ENCODE measurements at regions not wholly inside any gene's neighbourhood (a gene's known extent, or its start where the extent isn't known, plus 50 kb on each side); places are given as distances from the start of the nearest gene placed in this dataset.

DNA sequence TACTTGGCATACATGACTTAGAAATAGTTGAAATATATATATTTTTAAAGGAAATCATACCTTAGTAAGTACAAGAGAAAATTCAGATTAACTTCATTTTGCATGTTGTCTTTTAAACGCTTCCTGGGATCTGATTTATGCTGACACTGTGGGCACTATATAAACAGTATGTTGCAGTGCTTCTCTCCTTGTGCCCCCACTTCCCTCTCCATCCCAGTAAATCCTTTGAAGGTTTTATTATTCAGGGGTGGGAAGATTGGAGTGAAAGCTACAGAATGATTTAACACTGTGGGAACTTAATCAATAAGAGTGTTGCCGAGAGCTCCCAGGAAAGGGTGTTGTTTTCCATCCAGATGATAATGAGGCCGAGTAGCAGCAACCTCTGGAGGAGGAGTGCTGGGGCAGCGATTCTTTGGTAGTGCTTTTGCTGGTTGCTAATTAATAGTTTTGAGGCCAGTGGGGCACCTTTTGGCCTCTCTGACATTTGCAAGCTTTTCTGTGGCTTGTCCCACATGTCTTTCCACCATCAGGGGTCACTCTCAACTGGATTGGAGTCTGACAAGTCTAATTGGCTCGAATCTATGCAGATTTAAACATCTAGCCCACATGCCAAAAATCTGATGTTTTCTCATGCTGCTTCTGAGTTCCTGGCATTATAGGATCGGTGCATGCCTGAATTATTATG is 183.0 kb upstream of the MMS22L start:
- Histone ChIP-seq H3K27ac (no peak overlapping the region), H3K9me3 (no peaks in the 10 kb centered on the region), H3K4me1 (no peaks in the 10 kb centered on the region), H3K27me3 (peaks cover 5% of the 10 kb centered on the region), H3K4me3 (no peak overlapping the region), H3K36me3 (no peaks in the 10 kb centered on the region)
- WGBS, 2 donors (ENCODE audit: low coverage in 1 of 2), result 18 to 30% methylated on average over 6 of the region's 6 CpGs
- ATAC-seq, result no peak
- no peak for TF ChIP-seq EP300 (IDR thresholded peaks at IDR 0.05)
- no peak for TF ChIP-seq POLR2A (IDR thresholded peaks at IDR 0.05)
- TF ChIP-seq, protein P1, sequence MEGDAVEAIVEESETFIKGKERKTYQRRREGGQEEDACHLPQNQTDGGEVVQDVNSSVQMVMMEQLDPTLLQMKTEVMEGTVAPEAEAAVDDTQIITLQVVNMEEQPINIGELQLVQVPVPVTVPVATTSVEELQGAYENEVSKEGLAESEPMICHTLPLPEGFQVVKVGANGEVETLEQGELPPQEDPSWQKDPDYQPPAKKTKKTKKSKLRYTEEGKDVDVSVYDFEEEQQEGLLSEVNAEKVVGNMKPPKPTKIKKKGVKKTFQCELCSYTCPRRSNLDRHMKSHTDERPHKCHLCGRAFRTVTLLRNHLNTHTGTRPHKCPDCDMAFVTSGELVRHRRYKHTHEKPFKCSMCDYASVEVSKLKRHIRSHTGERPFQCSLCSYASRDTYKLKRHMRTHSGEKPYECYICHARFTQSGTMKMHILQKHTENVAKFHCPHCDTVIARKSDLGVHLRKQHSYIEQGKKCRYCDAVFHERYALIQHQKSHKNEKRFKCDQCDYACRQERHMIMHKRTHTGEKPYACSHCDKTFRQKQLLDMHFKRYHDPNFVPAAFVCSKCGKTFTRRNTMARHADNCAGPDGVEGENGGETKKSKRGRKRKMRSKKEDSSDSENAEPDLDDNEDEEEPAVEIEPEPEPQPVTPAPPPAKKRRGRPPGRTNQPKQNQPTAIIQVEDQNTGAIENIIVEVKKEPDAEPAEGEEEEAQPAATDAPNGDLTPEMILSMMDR (IDR thresholded peaks at IDR 0.05), result no peak
- TF ChIP-seq POLR2AphosphoS5 (IDR thresholded peaks at IDR 0.05), result no peak

DNA sequence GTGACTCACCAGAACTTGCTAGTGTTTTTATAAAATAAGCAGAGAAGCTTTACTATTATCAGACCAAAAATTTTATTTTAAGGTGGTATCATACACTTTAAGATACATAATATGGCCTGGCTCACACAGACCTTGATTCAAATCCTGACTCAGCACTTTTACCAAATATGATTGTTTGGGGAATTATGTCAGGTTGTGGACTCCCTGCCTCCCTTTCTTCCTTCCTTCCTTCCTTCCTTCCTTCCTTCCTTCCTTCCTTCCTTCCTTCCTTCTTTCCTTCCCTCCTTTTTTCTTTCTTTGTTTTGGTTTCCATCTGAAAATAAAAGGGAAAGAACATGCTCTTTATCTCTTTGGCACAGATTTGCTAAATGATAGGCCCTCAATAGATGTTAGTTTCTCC is 186.0 kb upstream of the MMS22L start:
- Histone ChIP-seq H3K36me3 (no peaks in the 10 kb centered on the region), H3K27me3 (peaks cover 5% of the 10 kb centered on the region), H3K4me3 (no peak overlapping the region), H3K4me1 (no peaks in the 10 kb centered on the region), H3K27ac (no peak overlapping the region), H3K9me3 (no peaks in the 10 kb centered on the region)
- no peak for ATAC-seq
- TF ChIP-seq POLR2AphosphoS5 (IDR thresholded peaks at IDR 0.05) (no peak), EP300 (IDR thresholded peaks at IDR 0.05) (no peak), POLR2A (IDR thresholded peaks at IDR 0.05) (no peak)
- TF ChIP-seq, protein P1 (IDR thresholded peaks at IDR 0.05), result no peak

DNA sequence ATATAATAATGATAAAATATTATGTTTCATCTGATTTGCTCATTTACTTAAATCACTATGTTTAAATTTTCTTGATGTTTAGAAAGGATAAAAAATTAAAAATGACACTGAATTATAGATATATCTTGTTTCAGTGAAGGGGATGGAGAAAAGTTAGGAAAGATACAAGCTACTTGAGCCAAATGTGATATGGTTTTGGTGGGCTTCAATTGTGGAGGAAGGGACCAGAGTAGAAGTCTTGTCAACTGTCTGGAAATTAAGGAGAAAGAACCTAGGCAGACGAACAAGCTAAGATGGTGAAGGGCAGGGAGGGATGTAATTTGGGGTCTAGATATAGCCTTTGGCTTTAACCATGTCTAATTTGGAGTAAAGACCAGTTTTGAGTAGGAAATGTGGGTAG is 186.4 kb upstream of the MMS22L start:
- no peak overlapping the region for H3K4me3 ChIP-seq
- H3K27me3 ChIP-seq, result peaks cover 5% of the 10 kb centered on the region
- no peaks in the 10 kb centered on the region for H3K4me1 ChIP-seq
- H3K36me3 ChIP-seq, result no peaks in the 10 kb centered on the region
- no peak overlapping the region for H3K27ac ChIP-seq
- TF ChIP-seq EP300 (IDR thresholded peaks at IDR 0.05), result no peak
- no peak for TF ChIP-seq POLR2A (IDR thresholded peaks at IDR 0.05)
- no peak for TF ChIP-seq POLR2AphosphoS5 (IDR thresholded peaks at IDR 0.05)
- TF ChIP-seq, protein P1 (IDR thresholded peaks at IDR 0.05), result no peak
- H3K9me3 ChIP-seq, result no peaks in the 10 kb centered on the region
- 71 to 73% methylated on average over 1 of the region's 1 CpG for WGBS, 2 donors (ENCODE audit: low coverage in 1 of 2)
- no peak for ATAC-seq

DNA sequence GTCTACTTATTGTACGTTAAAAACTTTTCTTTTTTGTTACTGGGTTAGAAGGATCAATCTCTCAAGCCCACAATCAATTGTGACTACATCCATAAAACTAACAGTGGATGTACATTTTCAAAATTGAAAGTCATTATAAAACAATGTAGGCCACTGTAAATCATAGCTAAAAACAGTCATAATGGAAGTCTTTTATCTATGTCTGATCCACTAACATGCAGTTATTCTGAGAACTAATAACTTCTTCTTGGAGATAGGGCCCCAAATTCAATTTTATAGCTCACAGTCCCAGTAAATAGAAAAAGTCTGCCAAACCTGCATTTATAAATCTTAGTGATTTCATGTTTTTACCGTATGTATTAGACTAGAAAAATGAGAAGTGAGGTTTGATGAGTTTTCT is 187.3 kb upstream of the MMS22L start:
- Histone ChIP-seq H3K36me3 (no peaks in the 10 kb centered on the region), H3K27ac (no peak overlapping the region), H3K4me3 (no peak overlapping the region), H3K27me3 (peaks cover 5% of the 10 kb centered on the region), H3K4me1 (no peaks in the 10 kb centered on the region), H3K9me3 (no peaks in the 10 kb centered on the region)
- TF ChIP-seq POLR2A (IDR thresholded peaks at IDR 0.05) (no peak), EP300 (IDR thresholded peaks at IDR 0.05) (no peak), POLR2AphosphoS5 (IDR thresholded peaks at IDR 0.05) (no peak)
- TF ChIP-seq, protein P1 (IDR thresholded peaks at IDR 0.05), result no peak
- 51 to 69% methylated on average over 2 of the region's 2 CpGs for WGBS, 2 donors (ENCODE audit: low coverage in 1 of 2)
- no peak for ATAC-seq

- no peaks in the 10 kb centered on the region for H3K27me3 ChIP-seq
- H3K9me3 ChIP-seq, result no peaks in the 10 kb centered on the region
- no peak for ATAC-seq
- H3K27ac ChIP-seq, result no peak overlapping the region
- no peak for TF ChIP-seq EP300 (IDR thresholded peaks at IDR 0.05)
- TF ChIP-seq POLR2A (IDR thresholded peaks at IDR 0.05), result no peak
- TF ChIP-seq, protein P1 (IDR thresholded peaks at IDR 0.05), result no peak
- no peak for TF ChIP-seq POLR2AphosphoS5 (IDR thresholded peaks at IDR 0.05)
- H3K36me3 ChIP-seq, result no peaks in the 10 kb centered on the region
- no peaks in the 10 kb centered on the region for H3K4me1 ChIP-seq
- 65 to 78% methylated on average over 3 to 4 of the region's 4 CpGs for WGBS, 2 donors (ENCODE audit: low coverage in 1 of 2)
- H3K4me3 ChIP-seq, result no peak overlapping the region
Measured at GRCh38 chr6:97473979-97474378, 191.0 kb upstream of the MMS22L start.

Data from gastroesophageal sphincter (tissue), 4 donors.